ENCODE measurements at regions not wholly inside any gene's neighbourhood (a gene's known extent, or its start where the extent isn't known, plus 50 kb on each side); places are given as distances from the start of the nearest gene placed in this dataset.

GRCh38 chr13:72316716-72317115 lies 410.7 kb downstream of the MZT1 start:
- DNase-seq = no peak

GRCh38 chr13:72315312-72315711 lies 412.1 kb downstream of the MZT1 start:
- no peak for DNase-seq

DNA sequence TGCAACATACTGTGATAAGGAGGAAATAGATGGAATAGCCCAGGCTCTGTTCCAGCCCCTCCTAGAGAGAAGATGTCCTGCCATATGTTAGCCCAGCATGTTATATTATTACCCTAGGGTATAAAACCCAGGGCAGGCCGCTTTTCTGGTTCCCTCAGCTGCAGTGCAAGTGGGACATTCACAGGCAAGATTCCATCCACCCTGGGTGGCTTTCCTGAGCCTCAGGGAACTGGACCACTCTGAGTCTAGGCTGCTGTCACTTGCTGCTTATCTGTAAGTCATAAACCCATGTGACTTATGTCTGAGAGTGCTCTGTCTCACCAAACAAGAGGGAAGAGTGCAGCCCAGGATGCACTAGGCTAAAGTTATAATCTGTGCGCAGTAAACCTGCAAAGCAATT lies 413.2 kb downstream of the MZT1 start:
- no peak for DNase-seq

GRCh38 chr13:72313546-72313945 lies 413.9 kb downstream of the MZT1 start:
- DNase-seq = no peak

- DNase-seq = no peak
Observed at GRCh38 chr13:72303941-72304746, 423.3 kb downstream of the MZT1 start.

GRCh38 chr13:72296246-72296645 lies 429.2 kb upstream of the DACH1 start:
- no peak for DNase-seq

DNA sequence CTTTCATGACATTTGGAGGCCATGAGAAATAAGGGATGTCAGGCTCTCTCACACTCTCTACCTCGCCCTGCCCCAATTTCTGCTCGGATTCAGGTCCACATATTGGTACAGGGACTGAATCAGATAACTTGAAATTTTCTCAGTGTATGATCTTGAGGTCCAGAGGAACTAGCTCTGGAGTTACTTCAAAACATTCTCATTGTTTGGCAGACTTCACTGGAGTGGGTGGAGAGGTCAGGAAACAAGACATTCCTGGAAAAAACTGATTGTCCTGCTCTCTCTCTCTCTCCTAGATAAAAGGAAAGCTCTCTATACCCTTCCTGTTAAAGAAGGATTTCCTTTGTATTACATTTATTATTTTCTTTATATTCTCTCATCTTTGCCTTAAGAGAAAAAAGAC lies 428.1 kb upstream of the DACH1 start:
- no peak for DNase-seq

DNA sequence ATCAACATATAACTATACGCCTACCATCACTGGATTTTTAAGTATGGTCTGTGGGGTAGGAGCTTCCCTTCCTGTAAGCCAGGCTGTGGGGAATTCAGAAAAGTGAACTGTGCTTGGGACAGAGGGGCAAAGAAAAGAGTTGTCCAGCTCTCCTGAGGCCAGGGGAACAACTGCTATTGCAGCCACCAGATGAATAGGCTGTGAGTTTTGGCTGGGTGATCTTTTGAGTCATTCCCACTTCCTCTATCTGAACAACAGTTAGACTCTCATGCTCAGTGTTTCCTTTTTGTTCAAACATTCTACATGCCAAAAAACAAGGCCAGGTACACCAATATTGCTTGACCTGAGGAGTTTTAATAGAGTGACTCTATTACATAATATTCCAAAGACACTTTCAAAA lies 426.2 kb upstream of the DACH1 start:
- no peak for DNase-seq

DNA sequence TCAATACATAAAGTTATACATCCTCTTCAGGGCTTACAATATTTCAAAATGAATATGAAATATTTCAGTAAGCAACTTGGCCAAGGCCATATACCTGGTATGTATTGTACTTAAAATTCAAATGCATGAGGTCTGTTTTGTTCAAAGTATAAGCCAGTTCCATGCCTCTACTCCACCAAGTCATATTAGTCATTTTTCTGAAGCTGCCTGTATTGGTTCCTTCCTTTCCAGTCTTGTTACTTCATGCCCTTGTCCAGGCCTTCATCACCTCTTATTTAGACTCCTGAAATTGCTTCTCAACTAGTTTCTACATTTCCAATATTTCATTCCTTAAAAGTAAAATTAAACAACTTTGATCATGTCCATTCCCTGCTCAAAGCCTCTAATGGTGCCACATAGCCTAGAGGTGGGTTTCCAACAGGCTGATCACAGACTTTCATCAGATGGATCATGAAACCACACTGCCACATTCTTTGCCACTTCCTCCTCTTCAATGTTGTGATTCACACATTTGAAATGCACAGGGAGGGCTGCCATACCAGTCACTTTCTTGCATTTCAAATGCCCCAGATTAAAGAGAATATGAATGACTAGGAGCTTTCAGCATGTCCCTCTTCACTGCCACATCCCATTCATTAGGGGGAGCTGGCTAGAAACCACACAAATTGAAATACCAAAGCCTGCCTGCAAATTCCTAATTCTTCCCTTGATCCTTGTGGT lies 424.1 kb upstream of the DACH1 start:
- DNase-seq = no peak

GRCh38 chr13:72286421-72286820 lies 419.4 kb upstream of the DACH1 start:
- DNase-seq = no peak

- no peak for DNase-seq
Observed at GRCh38 chr13:72284791-72285190, 417.8 kb upstream of the DACH1 start.

GRCh38 chr13:72261732-72262131 lies 394.7 kb upstream of the DACH1 start:
- DNase-seq = no peak

- DNase-seq = no peak
Observed at GRCh38 chr13:72259528-72259927, 392.5 kb upstream of the DACH1 start.

- DNase-seq = no peak
Observed at GRCh38 chr13:72258340-72258981, 391.5 kb upstream of the DACH1 start.

- no peak for DNase-seq
Observed at GRCh38 chr13:72255908-72256307, 388.9 kb upstream of the DACH1 start.

- DNase-seq = no peak
Observed at GRCh38 chr13:72253754-72254153, 386.8 kb upstream of the DACH1 start.

DNA sequence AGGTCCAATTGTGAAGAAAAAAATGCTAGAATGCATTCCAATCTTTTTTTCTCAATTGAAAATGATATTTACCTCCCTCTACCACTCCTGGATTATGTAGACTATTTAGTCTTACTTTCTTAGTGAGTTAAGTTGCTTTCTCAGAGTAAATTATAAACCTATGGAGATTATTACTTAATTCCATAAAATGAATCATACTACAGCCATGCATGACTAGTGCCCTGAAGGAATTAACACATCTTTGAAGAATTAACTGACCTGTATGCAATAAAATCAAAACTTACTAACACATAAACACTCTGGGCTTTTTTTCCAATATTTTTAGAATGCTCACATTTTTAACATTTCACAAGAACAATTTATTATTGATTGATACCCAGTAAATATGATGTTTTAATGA lies 379.4 kb upstream of the DACH1 start:
- DNase-seq = no peak

GRCh38 chr13:72244788-72245187 lies 377.8 kb upstream of the DACH1 start:
- no peak for DNase-seq

DNA sequence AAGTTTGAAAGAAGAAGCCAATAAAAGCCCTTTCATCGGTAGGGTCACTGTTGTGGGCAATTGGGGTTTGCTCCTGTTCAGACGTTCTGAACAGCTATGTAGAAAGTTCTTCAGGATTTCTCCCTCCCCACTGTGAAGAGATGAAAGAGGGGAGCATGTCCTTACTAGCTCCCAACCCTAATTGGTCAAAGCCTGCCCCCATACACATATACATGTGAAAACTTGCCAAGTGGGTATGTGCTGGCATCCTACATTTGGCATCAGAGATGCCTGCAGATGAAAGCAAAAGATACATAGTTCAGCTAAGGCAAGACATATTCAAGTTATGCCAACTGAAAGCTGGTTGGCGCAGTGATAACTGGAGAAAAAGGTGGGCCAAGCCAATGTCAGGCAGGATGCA lies 363.1 kb upstream of the DACH1 start:
- DNase-seq = no peak

DNA sequence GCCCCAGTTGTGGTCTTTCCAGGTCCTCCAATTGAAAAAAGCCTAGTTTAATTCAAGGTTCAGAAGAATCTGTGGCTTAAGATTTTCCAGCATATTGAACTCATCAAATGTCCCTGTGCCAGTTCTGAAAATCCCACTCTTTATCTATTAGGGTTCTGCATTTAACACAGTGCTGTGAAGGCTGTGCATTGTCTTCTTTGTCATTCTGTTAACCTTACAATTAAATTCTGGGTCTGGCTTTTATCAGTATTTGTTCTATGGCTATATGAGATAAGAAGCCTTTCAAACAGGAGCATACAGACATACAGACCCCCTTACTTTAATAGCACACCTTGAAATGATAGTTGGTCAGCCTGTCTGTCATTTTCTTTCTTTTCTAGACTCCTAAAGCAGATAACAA lies 362.1 kb upstream of the DACH1 start:
- DNase-seq = no peak

GRCh38 chr13:72221276-72221962 lies 354.4 kb upstream of the DACH1 start:
- no peak for DNase-seq

DNA sequence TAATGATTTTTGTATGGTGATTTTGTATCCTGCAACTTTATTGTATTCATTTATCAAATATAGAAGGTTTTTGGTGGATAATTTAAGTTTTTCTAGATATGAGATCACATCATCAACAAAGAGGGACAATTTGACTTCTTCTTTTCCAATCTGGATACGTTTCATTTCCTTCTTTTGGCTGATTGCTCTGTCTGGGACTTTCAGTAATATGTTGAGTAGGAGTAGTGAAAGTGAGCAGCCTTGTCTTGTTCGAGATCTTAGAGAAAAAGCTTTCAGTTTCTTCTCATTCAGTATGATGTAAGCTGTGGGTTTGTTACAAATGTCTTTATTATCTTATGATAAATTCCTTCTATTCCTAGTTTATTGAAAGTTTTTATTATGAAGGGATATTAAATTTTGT lies 352.0 kb upstream of the DACH1 start:
- no peak for DNase-seq

- DNase-seq = no peak
Observed at GRCh38 chr13:72217142-72217541, 350.1 kb upstream of the DACH1 start.

All from effector CD8-positive, alpha-beta T cell (primary cell).